ENCODE measurements at regions not wholly inside any gene's neighbourhood (a gene's known extent, or its start where the extent isn't known, plus 50 kb on each side); places are given as distances from the start of the nearest gene placed in this dataset.

- TF ChIP-seq CTCF (IDR thresholded peaks at IDR 0.05): no peak
- no peak for TF ChIP-seq POLR2A (IDR thresholded peaks at IDR 0.05)
Observed at GRCh38 chr2:120866483-120867140, 130.9 kb downstream of the GLI2 start.
